Left hindlimb (tissue), 1 donor: ENCODE measurements at regions not wholly inside any gene's neighbourhood (a gene's known extent, or its start where the extent isn't known, plus 50 kb on each side); places are given as distances from the start of the nearest gene placed in this dataset.

Experiments
- DNase-seq: peaks from one replicate; pipeline ENCODE4 v3.0.0-alpha.2; 2018

DNA sequence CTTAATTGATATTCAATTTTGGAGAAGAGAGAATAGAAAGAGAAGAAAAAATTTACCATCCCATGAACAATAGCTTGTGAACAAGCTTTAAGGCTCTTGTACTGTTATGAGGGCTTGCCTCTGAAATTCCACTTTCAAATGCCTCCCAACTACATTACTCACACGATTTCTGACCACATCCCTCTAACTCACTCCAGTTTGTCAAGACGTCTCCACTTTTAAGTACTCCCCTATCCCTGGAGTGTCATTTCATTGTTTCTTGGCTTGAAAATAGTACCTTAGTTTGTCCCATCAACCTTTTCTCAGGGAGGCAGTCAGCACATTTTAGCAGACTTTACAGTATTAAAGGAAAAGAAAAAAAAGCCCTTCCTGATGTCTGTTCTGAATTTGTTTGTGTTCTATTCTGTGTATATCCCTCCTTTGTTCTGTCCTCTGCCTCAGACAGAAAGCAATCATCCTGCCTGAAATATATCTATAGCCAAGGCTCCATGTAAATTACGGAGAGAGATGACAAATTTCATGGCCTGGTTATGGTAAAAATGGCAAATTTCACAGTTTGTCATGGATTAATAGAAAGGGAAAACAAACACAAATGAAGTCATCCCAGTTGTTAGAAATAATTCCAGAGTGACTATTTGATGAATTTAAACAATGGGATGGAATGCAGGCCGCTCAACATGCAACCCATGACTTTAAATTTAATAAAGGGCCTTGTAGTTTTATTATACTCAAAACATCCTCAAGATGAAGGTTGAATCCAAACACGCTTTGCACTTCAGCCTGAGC, 228.8 kb downstream of the ETAA1 start:
- no peak for DNase-seq

DNA sequence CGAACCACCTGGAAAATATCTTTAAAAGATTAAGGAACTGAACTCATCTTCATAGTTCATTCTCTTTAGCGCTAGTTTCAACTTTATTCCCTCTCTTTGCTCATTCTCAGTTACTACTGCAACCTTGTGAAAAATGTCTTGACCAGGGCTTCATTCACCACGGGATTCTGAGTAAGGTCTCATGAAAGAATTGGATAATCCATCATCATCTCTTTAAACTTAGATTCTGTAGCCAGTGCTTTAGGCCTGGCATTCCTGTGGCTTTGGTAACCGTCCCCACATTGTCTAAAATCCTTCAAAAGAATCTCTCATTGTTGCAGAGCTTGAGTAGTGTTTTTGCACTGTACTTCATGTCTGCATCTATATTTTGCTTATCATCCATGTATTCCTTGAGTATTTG, 229.5 kb downstream of the ETAA1 start:
- DNase-seq = no peak

DNA sequence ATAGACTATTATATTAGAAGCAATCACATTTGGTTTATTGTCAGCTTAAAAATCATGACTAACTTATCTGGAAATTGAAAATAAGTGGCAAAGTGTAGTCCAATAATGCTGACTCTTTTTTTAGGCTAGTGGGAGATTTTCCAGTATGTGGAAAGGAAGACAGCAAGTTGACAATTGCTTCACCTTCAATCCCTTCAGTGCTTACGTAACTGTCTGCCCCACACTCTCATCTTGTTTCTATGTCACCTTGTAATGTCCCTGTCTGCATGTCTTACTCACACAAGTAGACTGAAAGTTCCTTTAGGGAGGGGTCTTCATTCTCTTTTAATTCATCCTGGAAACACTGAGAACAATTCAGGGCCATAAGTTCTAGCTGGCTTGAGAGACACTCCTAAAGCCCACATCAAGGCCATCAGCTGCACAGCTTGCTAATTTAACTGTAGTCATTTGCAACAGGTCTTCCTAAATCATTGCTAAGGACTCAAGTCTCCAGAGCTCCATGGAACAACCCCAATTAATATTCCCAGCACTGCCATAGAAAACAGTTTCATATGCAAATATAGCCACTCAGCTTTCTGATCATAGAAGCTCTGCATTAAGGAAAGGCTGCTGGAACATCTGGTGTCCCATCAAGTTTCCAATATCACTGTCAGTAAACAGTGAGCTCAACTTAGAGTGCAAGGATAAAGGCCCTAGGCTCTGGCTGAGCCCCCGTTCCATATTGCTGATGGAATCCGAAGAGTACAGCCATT, 230.5 kb downstream of the ETAA1 start:
- DNase-seq = no peak

DNA sequence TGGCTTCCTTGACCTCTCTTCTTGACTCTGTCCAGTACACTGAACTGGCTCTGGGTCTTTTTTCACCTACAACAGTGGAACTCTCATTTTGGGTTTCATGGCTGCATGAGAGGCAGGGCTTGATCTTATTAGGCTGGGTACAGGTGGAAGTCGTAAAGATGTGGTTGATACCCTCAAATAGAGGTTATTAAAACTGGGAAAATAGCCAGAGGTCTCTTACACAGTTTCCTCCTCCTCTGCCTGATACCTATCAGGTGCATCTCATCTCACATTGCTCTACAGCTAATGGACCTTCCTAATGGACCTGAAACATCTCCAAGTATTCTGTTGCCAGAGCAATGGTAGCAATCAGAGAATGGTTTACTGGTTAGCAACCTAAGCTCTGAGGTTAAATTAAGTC, 231.8 kb downstream of the ETAA1 start:
- no peak for DNase-seq

DNA sequence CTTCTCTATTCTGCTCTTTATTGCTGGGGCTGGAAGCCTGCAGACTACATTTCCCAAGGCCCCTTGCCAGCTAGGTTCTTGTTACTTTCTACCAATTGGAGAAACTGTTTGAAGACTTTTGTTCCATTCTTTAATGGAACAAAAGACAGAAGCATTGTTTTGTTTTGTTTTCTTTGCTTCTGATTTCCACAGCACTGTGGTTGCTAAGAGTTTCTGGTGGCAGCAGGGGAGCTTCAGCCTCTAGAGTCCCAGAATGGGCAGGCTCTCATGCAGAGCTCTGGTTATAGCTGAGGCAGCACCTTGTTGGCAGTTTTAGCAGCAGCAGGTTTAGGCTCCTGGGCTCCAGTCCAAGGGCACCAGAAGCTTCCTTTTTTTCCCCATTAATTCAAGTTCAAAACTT, 234.3 kb downstream of the ETAA1 start:
- no peak for DNase-seq

DNA sequence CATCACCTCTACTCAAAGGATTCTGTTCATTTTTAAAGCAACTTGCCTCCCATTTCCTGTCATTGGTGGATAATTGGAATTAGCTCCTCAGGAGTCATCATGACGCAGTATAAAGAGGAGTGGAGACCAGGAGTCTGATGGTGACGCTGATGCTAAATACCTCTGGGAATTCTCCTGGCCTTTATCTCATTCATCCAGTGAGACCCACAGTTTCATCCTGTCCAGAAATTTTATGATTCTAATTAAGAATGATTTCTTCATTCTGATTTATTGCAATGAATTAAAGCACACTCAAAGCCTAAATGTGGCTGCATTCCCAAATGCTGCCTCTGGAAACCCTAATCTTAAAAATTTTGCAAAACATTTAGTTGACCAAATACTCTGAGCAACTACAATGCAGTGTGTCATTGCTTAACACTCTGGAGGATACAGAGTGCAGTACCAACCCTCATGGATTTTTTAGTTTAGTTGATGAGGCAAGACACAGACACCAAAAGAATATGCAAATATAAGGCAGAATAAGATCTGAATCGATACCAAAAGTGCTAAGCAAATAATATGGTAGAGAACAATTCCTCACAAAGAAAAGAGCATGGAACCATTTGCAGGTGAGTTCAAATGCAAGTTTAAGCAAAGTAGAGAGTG, 236.2 kb downstream of the ETAA1 start:
- DNase-seq = no peak

DNA sequence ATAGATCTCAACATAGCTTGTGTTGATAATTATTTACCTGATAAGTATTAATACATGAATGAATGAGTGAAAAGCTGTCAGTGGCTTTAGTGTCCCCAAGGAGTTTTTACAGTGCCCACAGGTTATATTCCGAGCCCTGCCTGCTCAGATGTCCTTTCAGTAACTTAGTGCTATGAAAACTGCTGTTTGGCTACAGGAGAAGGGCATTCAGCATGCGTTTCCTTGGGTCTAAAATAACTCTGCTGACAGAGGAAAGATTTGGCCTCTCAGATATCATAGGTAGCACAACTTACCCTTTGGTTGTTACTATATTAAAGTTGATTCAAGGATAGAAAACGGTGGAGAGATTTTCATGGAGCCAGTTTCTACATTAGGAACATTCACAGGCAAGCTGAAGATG, 241.0 kb downstream of the ETAA1 start:
- DNase-seq = no peak

DNA sequence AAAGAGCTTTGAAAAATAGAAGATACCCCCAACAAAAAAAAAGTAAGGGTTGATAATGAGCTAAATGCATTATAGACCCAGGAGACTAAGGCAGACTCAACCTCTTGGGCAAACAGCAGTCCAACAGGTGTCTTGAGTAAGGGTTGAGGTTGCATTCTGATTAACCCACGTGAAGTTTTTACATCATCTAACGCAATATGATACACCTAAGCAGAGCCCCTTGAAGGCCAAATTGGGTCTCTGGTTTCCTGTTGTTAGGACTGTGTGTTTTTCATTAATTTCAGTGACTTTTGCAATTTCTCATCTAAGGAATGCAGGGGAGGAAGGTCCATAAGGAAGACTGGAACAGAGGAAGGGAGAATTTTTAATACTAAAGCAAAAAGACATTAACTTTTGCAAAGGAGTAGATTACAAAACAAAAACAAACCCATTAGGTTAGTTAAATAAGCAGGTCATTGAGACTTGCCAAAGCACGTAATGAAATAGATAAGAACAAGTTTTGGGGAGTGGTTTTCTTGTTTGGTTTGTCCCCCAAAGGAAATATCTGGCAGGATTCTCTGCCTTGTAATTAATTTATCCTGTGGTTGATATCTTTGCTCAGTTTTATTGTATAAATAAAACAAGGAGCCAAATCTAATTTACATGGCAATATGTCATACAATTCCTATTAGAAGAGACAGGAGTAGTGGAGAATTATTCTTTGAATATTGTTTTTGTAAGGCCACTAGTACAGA, 244.3 kb downstream of the ETAA1 start:
- DNase-seq = no peak

DNA sequence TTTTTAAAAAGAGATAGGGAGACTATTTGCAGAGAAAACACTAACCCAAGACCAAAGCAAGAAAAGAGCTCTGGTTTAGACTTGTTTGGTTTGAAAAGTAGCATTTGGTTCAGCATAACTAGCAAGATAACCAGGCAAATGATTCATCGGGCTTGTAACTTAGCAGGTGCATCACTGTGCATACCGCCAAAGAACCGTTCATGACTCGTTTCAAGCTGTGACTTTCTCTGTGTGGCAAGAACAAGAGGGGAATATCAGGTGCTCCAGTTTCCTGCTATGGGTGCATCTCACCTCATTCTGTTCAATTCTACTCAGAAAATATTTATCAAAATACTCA, 244.9 kb downstream of the ETAA1 start:
- DNase-seq = no peak

DNA sequence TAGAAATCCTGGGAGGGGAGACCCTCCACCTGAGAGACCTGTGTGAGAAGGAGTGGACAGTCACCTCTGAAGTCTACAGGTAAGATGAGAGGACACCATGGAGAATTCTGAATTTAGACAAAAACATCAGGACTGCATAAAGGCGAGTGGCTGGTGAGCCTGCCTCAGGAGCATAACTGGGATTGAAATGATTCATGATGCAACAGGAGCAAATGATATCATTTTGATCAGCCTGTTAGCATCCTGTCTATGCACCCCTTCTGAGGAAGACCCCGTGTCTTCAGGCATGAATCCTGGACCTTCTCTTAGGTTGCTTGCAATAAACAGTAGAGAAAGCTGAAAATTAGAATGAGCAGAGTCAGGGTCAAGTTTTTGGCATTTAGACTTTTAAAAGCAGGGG, 245.8 kb downstream of the ETAA1 start:
- no peak for DNase-seq

DNA sequence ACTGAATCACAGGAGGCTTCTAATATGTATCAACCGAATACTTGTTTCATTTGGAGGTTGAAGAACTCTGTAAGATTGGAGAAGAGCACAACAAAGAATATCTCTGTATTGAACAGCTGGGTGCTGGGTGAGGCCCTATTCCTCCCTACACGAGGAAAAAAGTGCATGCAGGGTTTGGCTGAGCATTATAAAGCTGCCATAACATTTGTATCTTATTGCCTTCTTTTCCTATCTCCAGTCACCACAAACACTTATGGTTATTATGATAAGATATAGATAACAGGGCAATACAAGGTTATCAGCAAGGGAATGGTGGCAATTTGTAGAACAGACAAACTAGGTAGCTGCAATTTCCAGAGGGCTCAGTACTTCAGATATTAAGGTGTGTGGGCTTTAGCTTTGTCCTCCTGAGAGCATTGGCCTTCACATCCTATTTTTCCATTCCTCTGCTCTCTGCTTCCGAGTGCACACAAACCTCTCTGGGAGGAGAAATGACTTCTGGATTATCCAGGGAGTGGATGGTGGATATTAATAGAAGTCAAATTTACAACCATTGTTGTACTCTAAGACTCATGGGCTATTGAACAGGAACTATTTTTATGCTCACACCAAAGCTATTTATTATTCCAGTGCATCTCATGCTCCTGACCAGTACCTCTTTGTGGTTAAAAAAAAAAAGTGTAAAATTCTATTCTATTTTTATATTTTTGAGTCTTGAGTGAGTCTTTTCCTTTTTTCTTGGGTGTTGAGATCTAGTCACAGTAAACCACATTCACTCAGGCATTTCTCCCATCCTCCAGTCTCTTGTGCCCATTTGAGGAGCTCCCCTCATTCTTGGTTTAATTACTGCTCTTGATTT, 248.4 kb downstream of the ETAA1 start:
- DNase-seq = no peak

DNA sequence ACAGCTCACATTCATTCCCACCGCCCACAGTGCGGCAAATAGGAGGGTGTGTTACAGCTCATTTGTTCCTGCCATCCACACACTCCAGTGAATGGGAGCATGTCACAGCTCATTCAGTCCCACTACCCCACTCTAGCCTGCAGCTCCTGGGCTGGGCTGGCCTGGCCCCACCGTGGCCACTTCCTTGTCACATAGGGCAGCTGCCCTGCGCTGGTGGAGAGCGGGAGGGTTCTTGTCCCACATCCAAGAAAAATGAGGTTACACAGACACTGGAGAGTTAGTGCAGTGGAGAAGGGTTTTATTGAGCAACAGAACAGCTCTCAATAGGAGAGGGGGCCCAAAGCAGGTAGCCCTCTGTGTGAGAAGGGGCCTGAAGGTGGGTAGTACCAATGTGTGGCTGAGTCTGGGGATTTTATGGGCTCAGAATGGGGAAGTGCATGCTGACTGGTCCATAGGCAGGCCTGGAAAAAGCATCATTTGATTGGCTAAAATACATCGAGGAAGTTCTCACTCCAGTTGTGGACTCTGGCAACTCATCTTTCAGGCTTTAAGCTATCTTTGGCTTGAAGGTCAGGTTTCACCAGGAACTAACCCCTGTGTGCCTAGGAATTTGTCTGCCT, 249.7 kb downstream of the ETAA1 start:
- no peak for DNase-seq

DNA sequence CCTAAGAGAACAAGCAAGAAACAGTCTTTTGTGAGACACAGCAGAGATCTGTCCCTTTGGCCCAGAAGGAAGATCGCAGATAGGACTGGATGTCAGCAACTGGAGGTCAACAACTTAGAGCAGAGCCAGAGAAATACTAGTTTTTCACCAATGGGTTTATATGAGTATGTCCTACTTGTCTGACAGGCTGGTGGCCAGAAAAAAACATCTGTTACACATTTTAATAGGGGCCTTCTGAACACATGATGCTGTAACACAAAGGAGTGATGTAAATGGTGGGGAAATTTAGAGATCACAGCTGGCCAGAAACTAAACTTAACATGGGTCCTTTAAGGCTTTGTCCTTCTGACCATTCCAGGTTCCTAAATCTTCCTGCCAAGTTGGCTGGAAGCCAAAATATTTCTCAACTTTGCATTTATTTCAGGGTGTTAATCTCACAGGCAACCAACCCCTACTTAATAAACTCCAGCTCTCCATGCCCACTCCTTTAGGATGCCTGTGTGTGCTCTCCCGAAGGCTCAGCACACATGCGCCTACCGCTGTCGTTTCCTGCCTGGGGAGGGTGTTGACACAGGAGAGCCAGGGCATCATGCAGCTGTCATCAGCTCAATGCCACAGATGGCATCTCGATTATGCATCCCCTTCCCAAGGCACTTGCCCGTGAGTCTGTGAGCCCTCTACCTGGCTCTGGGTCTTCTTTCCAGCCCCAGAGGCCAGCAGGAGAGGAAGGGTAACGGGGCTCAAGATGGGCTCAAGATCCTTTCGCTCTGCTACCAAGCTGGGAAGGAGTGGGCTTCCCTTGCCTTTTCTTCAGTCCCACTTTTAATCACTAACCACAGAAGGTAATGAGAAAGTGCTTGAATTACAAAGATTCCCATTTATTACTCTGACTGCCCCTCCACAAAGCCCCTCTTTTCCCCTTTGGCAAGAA, 252.5 kb downstream of the ETAA1 start:
- DNase-seq = peak; percentile 64

DNA sequence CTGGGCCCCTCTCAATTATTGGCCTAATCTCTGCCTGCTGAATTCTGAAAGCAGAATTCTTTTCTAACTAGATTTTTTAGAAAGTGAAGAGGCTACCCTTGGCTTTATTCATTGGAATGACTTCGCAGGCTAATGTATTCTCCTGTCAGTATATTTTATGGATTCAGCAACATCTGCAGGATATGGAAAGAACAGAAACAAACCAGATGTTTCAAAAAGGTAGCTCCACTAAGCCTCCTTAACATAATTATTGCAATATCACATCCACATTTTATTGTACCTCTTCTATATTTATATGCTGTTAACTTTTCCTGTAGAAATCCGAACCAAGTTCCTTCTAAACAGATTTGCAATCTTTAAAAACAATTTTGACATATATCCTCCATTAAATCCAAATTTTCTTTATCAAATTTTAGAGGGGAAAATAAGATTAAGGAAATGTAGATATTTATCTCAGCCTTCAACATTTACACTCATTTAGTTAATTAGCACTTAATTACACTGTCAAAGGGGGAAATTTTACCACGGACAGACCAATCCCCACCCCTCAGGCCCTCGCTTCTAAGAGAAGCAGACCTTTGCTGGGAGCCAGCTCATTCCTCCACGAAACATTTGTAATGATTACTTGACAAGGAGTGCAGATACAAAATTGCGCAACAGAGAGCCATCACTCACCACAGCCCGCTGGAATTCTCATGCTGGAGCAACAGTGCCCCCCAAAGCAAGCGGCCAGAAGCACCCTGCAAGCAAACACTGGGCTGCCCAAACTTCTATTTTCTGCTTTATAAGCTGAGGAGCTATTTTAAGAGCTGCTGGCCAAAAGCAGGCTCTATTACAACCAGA, 253.4 kb downstream of the ETAA1 start:
- DNase-seq = peak; percentile 93

DNA sequence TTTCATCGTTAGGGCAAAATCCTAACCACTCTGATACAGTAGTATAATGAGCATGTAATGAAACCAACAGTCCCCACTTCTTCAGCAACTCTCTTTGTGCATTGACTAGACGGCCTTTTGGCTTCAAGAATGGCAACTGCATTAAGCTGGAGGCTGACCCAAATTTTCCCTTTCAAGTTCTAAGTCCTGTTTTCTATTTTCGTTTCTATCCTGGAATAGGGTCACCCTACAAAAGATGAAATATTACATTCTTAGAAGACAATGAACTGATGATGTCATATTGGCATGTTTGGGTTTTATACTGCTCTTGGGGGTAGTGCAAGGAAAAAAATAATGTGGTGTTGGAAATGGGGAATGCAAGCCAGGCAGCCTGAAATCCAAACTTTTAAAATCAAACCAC, 254.4 kb downstream of the ETAA1 start:
- DNase-seq = no peak

DNA sequence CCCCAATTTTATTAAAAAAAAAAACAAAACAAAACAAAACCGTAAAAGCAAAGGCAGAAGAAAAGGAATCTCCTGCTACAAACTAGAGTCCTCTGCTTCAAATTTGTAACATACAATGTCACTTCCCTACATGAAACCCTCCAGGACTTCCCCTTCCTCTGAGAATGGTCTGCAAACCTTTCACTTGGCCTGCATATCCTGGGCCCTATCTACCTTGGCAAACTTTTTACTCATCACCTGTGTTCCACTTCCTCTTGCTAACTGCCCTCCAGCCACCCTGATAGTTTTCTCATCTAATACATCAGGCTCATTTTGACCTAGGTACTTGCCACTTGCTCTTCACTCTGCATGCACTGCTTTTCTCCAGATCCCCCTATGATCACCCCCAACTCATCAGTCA, 255.5 kb downstream of the ETAA1 start:
- no peak for DNase-seq

DNA sequence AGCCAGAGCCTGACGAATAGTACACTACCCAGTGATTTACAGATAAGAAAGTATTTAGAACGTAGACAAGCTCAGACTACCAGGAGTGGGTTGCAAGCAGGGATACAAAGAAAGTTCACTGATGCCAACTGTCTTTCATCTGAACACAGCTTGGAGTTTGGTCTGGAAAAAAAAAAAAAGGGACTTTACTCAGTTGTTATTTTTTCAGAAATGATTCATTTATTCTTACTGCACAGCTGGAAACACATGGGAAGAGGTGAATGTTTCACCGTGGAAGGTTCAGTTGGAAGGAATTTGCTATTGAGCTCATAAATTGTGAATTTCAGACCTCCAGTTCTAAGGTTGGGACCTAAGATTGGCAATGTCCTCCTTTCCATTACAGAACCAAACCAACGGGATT, 259.7 kb downstream of the ETAA1 start:
- DNase-seq = no peak

DNA sequence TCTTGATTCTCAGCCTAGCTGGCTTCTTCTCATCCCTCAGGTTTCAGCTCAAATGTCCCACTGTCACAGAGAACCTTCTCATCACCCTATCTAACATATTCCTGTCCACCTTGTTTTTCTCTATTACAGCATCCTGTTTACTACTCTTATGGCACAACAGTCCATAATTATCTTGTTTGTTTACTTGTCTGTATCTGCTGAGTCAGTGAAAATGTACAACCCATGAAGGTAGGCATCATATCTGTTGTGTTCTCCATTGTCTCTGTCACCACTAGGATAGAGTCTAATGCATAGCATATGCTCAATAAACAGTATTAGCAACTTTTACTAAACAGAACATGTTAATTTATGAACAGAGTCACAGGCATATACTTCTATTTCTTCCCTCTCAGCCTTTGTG, 261.7 kb downstream of the ETAA1 start:
- no peak for DNase-seq

DNA sequence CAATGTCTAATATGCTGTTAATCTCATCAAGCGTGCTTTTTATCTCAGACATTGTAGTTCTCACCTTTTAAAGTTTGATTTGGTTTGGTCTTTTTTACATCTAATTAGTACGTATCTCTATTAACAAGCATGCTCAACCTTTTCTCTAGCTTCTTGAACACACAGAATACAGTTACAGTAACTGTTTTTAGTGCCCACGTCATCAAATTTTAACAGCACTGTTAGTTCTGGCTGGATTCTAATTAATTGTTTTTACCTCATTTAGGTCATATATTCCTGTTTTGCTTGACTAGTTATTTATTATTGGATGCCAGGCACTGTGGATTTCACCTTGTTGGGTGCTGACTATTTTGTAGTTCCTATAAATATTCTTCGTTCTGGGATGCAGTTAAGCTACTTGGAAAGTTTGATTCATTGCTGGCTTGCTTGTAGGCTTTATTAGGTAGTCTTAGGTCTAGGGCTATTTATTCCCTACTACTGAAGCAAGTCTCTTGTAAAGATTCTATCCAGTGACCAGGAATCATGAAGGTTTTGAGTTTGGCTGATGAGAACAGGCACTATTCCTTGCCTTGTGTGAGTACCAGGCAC, 263.0 kb downstream of the ETAA1 start:
- no peak for DNase-seq

DNA sequence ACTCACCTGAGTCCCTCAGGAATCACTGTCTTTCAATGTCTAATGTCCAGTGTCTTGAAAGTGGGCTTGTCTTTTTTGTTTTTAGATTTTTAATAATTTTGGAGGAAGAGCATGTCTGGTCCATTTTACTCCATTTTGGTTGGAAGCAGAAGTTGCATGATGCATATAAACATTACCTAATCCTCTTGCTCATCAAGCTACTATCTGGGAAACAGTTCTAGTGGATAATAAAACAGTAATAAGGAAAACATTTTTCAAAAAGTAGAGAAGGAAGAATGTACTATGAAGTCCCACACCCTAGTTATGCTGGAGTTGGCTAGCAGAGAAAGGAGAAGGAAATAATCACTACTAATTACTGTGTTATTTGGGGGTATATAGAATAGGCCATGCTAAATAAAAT, 263.7 kb downstream of the ETAA1 start:
- DNase-seq = no peak
